Lung (tissue), 11 donors: ENCODE measurements at regions not wholly inside any gene's neighbourhood (a gene's known extent, or its start where the extent isn't known, plus 50 kb on each side); places are given as distances from the start of the nearest gene placed in this dataset.

ENCODE experiments used
- ATAC-seq: fragments of 200-7000 bp; cut with Tn5 transposase; one replicate; pipeline ENCODE4 v1.9.1; 2020; ENCODE audit warnings: moderate number of reproducible peaks; ENCODE audit not compliant: insufficient read depth, low FRiP score
- DNase-seq, 3 donors: peaks; one replicate each; pipeline ENCODE4 v3.0.0-alpha.2; 2013 to 2017
- H3K27ac ChIP-seq, 2 donors: one replicate each; pipeline ENCODE4 v1.5.1; 2013; ENCODE audit warnings: mild to moderate bottlenecking in 2 of 2, moderate library complexity in 2 of 2, control low read depth in 1 of 2, inconsistent platforms in 1 of 2, low read depth in 1 of 2, low read length in 1 of 2
- H3K27me3 ChIP-seq, 3 donors: one replicate each; pipeline ENCODE4 v1.5.1; 2013; ENCODE audit warnings: low read length in 2 of 3; ENCODE audit not compliant: control insufficient read depth in 3 of 3, insufficient read depth in 3 of 3
- H3K36me3 ChIP-seq, 4 donors: one replicate each; pipeline ENCODE4 v1.5.1; 2013; ENCODE audit warnings: low read length in 4 of 4, mild to moderate bottlenecking in 1 of 4, moderate library complexity in 1 of 4; ENCODE audit not compliant: control insufficient read depth in 4 of 4, insufficient read depth in 4 of 4
- H3K4me1 ChIP-seq, 5 donors: one replicate each; pipeline ENCODE4 v1.5.1; 2013; ENCODE audit warnings: low read length in 5 of 5, mild to moderate bottlenecking in 2 of 5, moderate library complexity in 1 of 5; ENCODE audit not compliant: control insufficient read depth in 5 of 5, insufficient read depth in 5 of 5
- H3K4me3 ChIP-seq: one replicate; pipeline ENCODE4 v1.5.1; 2013; ENCODE audit warnings: mild to moderate bottlenecking, control low read depth, moderate library complexity
- H3K9ac ChIP-seq, 2 donors: one replicate each; pipeline ENCODE4 v1.5.1; 2013; ENCODE audit warnings: low read length in 2 of 2, control low read depth in 1 of 2; ENCODE audit not compliant: insufficient read depth in 1 of 2
- H3K9me3 ChIP-seq, 4 donors: one replicate each; pipeline ENCODE4 v1.5.1; 2013; ENCODE audit warnings: low read length in 3 of 4, mild to moderate bottlenecking in 1 of 4, moderate library complexity in 1 of 4; ENCODE audit not compliant: control insufficient read depth in 4 of 4, insufficient read depth in 3 of 4
- CTCF ChIP-seq: IDR thresholded peaks from 2 replicates; pipeline ENCODE4 v1.5.1; 2012; ENCODE audit warnings: mild to moderate bottlenecking; ENCODE audit errors: control extremely low read depth, extremely low read depth
- WGBS, 2 donors: extraction: QIAGEN DNeasy Blood & Tissue Kit; methylation state at CpG; one replicate each; pipeline ENCODE4 v1.1.7; 2013; 5-methylcytosine and 5-hydroxymethylcytosine counted together
- donor health status: control.
- donor health status: control.
- donor health status: Bipolar disorder and iron deficiency.
- donor health status: healthy.
- donor health status: DM: yes; HTN: yes; CAD: no.

- no peaks in the 10 kb centered on the region for H3K4me1 ChIP-seq
- H3K27ac ChIP-seq, result no peak overlapping the region
- no peak overlapping the region for H3K9ac ChIP-seq
- H3K27me3 ChIP-seq, result no peaks in the 10 kb centered on the region
- 34 to 41% methylated on average over 5 of the region's 5 CpGs for WGBS, 2 donors
- H3K9me3 ChIP-seq, result peaks cover 0 to 1% (median 0%) of the 10 kb centered on the region in 4 donors
- H3K36me3 ChIP-seq, result no peaks in the 10 kb centered on the region
- ATAC-seq (no peak), DNase-seq (no peak)
- no peak for TF ChIP-seq CTCF
- no peak overlapping the region for H3K4me3 ChIP-seq
Observed at GRCh38 chr2:118321432-118322105, 233.3 kb downstream of the INSIG2 start.

- H3K9me3 ChIP-seq, result peaks cover 0 to 1% (median 0%) of the 10 kb centered on the region in 4 donors
- no peak overlapping the region for H3K4me3 ChIP-seq
- 78 to 81% methylated on average over 4 of the region's 4 CpGs for WGBS, 2 donors
- H3K36me3 ChIP-seq, result no peaks in the 10 kb centered on the region
- no peak for ATAC-seq
- H3K27me3 ChIP-seq, result no peaks in the 10 kb centered on the region
- no peak overlapping the region for H3K27ac ChIP-seq
- no peaks in the 10 kb centered on the region for H3K4me1 ChIP-seq
- TF ChIP-seq CTCF, result no peak
- H3K9ac ChIP-seq, result no peak overlapping the region
- no peak for DNase-seq
Observed at GRCh38 chr2:118320658-118321057, 232.4 kb downstream of the INSIG2 start.

GRCh38 chr2:118320196-118320595, 231.9 kb downstream of the INSIG2 start:
- no peak overlapping the region for H3K27ac ChIP-seq
- ATAC-seq (no peak), DNase-seq (no peak)
- peaks cover 0 to 1% (median 0%) of the 10 kb centered on the region in 4 donors for H3K9me3 ChIP-seq
- no peak for TF ChIP-seq CTCF
- H3K9ac ChIP-seq, result no peak overlapping the region
- no peaks in the 10 kb centered on the region for H3K4me1 ChIP-seq
- H3K27me3 ChIP-seq, result no peaks in the 10 kb centered on the region
- no peaks in the 10 kb centered on the region for H3K36me3 ChIP-seq
- H3K4me3 ChIP-seq, result no peak overlapping the region
- 64 to 73% methylated on average over 6 of the region's 6 CpGs for WGBS, 2 donors

GRCh38 chr2:118319271-118319684, 231.0 kb downstream of the INSIG2 start:
- DNase-seq, result no peak
- no peak for TF ChIP-seq CTCF
- H3K9ac ChIP-seq, result no peak overlapping the region
- ATAC-seq, result no peak
- H3K4me1 ChIP-seq, result no peaks in the 10 kb centered on the region
- H3K27me3 ChIP-seq, result no peaks in the 10 kb centered on the region
- WGBS, 2 donors, result 13 to 14% methylated on average over 4 of the region's 4 CpGs
- no peak overlapping the region for H3K27ac ChIP-seq
- H3K9me3 ChIP-seq, result peaks cover 0 to 1% (median 0%) of the 10 kb centered on the region in 4 donors
- H3K36me3 ChIP-seq, result no peaks in the 10 kb centered on the region
- no peak overlapping the region for H3K4me3 ChIP-seq
